ENCODE measurements at regions not wholly inside any gene's neighbourhood (a gene's known extent, or its start where the extent isn't known, plus 50 kb on each side); places are given as distances from the start of the nearest gene placed in this dataset.

DNA sequence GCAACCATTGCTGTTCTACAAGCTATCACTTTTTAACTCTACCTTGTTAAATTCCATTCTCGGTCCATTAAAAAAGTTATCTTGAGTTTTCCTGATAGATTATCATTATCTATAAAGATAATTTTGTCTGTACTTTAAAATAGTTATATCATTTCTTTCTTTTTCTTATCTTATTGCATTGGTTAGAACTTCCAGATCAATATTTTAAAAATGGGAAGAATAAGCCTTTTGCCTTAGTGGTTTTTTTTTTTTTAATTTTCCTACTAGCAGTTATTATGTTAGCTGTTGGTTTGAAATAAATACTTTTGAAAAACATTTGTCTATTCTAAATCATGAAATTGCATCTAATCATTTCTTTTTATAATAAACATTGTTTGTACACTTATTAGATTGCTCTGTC is 71.0 kb upstream of the ATF3 start:
- TF ChIP-seq POLR2A (IDR thresholded peaks at IDR 0.05) (no peak), CTCF (IDR thresholded peaks at IDR 0.05) (no peak), POLR2AphosphoS5 (IDR thresholded peaks at IDR 0.05) (no peak), EP300 (IDR thresholded peaks at IDR 0.05) (no peak)

Data from sigmoid colon (tissue), 4 donors.